Gastrocnemius medialis (tissue), 4 donors: ENCODE measurements at regions not wholly inside any gene's neighbourhood (a gene's known extent, or its start where the extent isn't known, plus 50 kb on each side); places are given as distances from the start of the nearest gene placed in this dataset.

Experiments
- CTCF ChIP-seq, 5 experiments: fragments of 450-650 bp in 3 of 5; fragments of 200-600 bp in 2 of 5; sonication (generic) in 2 of 5; IDR thresholded peaks in 4 of 5; conservative IDR thresholded peaks in 1 of 5; 1 replicate in 4 of 5; 2 replicates in 1 of 5; pipeline ENCODE4 v1.5.1; 2016 to 2019; ENCODE audit warnings: antibody characterized with exemption in 5 of 5, mild to moderate bottlenecking in 3 of 5, moderate library complexity in 3 of 5
- POLR2A ChIP-seq, 2 donors: fragments of 450-650 bp; IDR thresholded peaks; one replicate each; pipeline ENCODE4 v1.6.1; 2017; ENCODE audit warnings: antibody characterized with exemption in 2 of 2, mild to moderate bottlenecking in 2 of 2, moderate library complexity in 2 of 2

GRCh38 chr10:43939939-43940820 lies 291.5 kb upstream of the ZNF32 start:
- TF ChIP-seq POLR2A (IDR thresholded peaks at IDR 0.05) (no peak), CTCF (IDR thresholded peaks at IDR 0.05 in 4 of 5, conservative IDR thresholded peaks at IDR 0.05 in 1 of 5) (no peak)
